ENCODE measurements at regions not wholly inside any gene's neighbourhood (a gene's known extent, or its start where the extent isn't known, plus 50 kb on each side); places are given as distances from the start of the nearest gene placed in this dataset.

DNA sequence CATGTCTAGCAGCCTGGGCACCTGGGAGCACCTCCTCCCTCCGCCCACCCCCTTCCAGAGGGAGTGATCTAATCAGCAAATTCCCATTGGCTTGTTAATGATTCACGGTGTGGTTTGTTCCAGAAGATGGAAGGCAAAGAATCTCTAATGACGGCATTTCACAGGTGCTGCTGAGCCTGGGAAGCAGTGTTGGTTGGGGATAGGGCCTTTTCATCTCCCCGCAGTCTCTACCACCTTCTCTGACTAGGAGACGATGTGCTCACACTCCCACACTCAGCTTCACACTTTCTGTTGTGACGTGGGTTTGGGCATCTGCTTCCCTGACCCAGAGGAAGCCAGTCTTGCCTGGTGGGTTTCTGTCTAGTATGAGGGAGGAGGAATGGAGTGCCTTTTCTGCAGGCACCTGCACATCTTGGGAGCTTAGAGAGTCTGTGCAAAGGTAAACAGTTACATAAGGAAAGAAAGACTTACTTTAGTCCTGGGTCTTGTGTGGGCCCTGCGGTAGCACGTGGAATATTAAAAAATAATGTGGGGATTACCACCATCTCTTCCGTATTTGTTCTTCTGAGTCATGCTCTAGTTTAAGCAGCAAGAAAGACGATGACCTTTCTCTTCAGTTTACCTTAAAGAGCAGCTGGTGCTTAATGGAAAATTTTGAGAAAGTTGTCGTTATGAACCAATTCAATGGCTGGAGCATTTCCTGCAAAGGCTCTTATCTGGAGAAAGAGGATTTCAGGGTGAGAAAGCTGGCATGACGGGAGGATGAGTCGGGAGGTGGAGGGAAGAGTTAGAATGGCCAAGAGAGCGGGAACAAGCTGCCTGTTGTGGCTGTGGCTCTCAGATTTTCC lies 70.6 kb upstream of the ARHGAP5 start:
- no peak for DNase-seq

DNA sequence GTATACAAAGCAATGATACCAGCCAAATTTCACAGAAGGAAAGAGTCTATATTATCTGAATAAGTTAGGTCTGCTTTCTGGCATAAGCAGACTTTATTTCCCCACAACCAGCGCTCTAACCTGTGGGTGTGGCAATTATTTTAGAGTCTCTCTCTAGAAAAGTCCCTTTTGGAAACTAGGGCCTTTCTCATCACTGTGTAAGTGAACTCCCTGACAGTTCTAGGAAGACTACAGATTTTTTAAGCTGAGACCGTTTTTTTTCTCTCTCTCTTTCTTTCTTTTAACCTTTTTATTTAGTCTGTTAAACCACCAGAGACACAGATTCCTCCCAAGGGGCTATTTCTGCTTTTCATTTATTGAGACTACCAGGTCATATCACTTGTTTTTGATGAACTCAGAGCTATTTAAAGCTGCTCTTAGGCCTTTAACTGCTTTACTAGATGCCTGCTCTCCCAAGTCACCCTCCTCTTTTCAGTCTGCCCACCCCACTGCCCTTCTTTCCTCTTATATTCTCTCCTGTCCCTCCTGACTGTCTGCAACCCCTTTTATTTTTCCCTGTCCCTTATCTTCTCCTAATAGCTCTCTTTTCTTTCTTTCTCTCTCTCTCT lies 69.2 kb upstream of the ARHGAP5 start:
- no peak for DNase-seq

DNA sequence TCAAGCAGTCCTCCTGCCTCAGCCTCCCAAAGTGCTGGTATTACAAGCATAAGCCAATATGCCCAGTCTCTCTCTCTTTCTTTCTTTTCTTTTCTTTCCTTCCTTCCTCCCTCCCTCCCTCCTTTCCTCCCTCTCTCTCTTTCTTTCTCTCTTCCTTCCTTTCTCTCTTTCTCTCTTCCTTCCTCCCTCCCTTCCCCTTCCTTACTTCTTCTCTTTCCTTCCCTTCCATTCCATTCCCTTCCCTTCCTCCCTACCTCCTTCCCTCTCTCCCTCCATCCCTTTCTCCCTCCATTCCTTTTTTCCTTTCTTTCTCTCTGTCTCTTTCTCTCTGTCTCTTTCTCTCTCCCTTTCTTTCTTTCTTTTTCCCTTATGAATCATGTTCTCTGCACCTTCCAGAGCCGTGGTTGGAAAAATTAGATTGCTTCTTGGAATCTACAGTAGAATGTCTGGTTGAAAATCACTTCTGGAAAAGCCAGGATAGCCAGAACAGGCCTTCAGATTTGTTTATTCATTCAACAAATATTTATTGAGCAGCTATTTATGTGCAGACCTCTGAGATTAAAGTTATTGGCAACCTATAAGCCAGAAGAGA lies 68.4 kb upstream of the ARHGAP5 start:
- DNase-seq, result no peak

DNA sequence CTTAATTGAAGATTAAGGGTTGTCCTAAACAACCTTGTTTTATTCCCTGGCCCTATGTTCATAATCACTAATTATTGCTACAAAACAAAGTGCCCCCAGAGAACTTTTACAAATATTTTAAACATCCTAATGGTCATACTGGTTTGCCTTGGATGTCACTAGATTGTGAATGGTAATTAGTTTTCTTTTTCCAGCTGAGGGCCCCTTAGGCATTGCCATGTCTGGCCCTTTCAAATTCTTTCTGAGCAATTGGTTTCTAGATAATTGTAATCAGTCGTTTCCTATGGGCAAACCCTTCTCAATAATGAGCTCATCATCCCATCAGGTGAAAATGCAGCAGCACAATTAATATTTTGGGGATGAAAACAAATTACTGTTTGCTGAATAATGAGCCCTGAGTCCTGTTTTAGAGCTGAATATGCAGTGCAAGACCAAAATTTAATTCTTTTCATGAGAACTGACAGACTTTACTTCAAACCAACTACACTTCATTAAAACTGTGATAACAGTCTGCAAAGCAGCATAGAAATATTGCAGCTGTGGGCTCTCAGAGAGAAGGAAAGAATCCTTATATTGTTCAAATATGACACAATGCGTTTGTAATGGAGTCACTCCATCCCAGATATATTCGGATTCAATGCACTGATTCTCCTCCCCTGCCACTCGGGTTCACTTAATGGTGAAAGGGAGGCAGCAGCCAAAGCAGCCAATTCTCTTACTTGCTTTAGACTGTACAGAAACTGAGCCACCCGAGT lies 67.7 kb upstream of the ARHGAP5 start:
- DNase-seq, result no peak

DNA sequence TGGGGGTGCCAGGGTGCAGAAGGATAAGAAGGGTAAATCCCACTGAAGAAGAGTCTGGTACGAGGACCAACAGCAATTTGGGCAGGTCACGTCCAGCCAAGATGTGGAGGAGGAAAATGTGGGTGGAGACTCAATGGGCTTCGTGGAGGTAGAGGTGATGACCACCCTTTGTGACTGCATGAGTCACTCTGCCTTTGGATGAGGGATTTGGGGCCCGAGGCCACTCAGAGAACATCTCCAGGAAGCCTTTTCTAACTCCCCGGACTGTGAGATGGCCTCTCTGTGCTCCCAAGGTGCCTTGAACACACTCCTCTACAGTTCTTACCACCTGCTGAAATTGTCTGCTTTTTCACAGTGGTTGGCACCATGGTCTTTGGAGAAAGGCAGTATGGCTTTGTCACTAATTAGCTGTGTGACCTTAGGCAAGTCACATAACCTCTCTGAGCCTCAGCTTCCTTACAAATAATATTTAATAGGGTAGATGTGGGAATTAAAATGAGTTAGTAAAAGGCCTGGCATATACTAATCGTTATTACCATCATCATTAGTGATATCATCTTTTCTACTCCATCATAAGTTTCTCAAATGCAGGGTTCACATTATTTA lies 67.0 kb upstream of the ARHGAP5 start:
- DNase-seq, result no peak

DNA sequence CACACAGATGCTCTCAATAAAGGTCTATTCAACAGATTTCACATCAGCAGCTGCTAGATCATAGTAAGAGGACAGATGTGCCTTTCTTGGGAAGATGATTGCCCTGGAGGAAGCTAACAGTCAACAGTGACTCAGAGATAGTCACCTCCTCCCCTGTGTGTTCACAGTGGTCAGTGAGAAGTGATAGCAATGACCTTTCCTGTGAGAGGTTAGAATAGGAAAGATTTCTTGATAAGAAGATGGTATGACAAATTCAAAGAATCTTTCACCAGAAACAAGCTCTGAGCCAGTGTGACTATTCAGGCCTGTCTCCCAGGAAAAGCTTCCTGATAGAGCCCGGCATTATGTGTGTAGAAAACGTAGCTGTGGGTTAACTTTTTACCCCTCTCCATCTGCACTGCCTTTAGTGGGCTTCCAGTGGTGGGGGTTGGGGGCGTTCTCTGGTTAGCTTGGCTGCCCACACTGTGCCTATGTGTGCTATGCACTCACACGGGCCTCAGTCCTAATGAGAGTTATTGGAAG lies 66.4 kb upstream of the ARHGAP5 start:
- no peak for DNase-seq

DNA sequence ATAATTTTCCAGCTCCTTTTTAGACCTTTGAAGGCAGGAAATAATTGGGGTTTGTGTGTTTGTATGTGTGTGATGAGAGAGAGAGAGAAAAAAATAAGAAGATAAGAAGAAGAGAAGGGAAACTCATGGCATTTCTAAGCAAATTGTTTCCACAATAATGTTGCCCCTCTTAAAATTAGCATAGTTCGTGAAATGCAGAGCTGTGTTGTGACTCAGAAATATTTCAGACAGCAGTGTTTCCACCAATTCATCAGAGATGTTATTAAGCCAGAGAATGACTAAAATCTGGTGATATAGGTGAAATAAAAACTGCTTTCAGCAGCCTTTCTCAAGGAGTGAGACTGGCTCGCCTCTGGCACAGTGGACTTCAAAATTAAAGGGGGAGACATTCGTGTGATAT lies 65.9 kb upstream of the ARHGAP5 start:
- no peak for DNase-seq

DNA sequence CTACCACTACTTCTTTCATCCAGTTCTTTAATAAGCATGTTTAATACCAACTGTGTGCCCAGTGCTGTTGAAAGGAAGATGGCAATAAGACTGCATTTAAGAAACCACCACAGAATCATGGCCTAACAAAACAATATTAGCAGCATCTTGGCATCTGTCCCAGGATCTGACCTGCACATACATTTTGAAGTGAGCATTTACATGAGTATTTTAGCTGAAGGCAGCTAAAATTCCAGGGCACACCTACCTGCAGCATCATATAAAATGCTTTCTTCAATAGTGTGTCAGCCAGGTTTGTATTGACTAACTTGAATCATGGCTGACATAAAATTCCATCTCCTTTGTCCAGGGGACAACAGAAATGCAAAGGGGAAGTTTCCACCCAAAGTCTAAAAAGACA lies 65.0 kb upstream of the ARHGAP5 start:
- no peak for DNase-seq

DNA sequence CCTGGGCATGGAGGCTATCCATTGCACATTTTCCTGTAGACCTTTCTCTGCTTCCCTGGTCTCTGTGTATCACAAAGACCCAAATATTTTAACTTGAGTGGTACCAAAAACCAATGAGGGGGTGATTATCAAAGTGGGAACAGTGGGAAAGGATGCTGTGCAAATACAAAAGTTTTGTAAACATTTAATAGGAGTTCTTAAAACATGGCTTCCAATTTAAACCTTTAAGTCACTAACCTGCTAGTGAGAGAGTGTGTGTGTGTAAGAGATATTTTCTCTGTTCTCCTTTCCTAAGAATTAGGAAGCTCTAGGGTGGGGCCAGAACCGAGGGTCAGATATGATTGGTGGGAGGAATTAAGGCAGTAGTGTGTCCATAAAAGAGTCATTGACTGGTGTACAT lies 64.5 kb upstream of the ARHGAP5 start:
- no peak for DNase-seq

DNA sequence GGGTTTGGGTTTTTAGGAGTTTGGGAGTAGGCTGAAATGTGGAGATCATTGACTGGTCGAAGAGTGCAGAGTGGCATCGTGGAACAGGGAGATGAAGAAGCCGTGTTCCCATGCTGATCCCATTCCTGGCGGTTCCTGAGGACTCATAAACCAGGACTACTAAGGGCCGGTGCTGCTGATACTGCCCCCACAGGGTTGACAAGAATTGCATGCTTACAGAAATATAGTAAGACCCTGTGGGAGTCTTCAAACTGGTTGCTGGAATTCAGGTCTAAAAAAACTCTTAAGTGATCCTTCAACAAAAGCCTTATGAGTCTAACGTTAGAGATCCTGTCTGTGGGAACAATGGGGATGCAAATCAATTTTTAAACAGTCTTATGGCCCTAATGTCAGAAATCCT lies 64.0 kb upstream of the ARHGAP5 start:
- DNase-seq, result no peak

DNA sequence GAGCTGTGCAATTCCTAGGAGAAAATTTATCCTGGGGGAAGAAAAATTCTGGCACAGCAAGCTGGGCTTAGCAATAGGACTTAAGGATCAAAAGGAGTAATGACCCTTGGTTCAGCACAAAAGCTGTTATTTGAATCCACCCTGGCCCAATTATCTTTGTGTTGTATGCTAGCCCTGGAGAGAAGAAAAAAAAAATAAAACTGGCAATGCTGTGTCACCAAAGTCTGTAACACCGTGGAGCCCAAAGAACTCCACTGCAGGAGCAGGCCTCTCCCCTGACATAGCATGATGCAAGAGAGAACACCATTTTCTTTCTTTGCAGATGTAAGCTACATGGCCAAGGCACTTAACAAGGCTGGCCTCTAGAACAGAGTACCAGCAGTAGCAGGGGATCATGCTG lies 63.0 kb upstream of the ARHGAP5 start:
- DNase-seq, result no peak

DNA sequence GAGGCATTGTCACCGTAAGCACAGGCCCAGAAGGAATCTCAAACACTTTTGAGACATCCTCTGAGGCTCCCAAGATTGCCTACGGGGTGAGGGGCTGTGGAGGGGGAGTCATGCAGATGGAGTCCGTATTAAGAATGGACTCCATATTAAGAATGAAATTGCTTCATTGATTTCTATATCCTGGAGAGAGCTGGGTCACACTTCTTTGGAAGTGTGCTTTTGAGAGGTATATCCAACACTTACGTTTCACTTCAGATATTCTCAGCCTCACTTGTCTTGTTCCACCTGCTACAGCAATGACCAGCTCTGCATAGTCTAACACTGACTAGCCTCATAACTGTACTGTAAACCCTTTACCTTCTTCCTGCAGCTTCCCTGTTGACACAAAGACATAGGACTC lies 62.6 kb upstream of the ARHGAP5 start:
- DNase-seq, result no peak

DNA sequence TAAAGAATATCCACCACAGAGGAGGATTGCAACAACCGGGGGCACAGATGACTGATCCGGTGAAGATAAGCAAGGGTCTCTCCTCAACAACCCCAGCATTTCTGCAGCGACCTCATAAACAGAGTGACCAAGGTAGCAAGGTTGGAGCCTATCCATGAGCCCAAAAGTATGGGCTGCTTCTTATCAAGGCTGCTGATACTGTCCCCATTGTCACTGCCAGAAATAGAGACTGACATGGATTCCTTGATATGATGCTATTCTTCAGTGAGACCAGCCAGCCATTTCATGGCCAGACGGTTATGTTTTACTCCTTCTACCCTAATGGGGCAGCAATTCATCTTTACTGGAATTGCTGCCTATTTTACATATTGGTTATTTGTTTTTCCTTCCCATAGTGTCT lies 61.9 kb upstream of the ARHGAP5 start:
- DNase-seq, result no peak

DNA sequence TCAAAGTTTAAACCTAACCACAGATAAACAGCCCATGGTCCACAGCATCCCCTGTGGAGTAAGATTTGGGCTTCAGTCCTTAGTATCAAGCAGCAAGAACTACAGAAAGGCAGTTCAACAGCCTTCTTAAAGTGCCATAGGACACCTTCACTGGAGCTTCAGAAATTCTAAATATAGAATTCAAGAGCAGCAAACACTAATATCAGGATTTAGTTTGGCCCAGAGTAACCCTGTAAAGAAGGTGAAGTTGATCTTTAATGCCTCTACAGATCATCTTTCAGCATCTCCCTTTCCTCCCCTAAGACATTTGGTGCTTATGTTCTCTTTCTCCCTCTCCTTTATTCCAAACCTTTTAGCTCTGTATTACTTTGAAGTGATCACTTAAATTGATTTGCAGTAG lies 59.5 kb upstream of the ARHGAP5 start:
- DNase-seq, result no peak

DNA sequence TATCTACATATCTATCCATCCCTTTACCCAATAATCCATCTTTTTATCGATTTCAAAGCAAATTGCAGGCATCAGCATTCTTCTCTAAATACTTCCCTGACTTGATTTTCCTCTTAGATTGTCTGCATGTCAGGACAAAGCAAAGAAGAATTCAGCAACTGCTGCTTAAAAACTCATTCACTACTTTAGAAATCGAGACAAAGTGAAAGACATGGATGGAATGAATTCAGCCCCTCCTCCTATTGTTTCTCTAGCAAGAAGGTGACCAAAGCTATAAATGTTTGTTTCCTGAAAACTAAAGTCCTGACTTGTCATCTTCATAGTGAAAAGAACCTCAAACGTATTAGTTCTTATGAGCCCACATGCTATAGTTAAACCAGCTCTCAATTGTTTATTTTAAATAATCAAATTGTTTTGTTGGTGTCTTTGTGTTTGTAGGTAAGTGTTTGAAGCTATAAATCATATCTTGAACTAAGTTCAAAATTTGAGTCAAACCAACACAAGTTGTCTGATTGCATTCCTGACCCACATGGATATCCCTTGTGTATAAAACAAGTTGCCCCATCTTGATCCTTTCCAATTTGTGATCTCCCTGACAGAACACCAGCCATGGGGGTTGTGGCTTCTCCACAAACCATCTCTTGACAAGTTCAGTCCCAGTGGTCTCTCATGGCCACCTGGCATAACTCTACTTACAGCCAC lies 58.6 kb upstream of the ARHGAP5 start:
- DNase-seq, result no peak

DNA sequence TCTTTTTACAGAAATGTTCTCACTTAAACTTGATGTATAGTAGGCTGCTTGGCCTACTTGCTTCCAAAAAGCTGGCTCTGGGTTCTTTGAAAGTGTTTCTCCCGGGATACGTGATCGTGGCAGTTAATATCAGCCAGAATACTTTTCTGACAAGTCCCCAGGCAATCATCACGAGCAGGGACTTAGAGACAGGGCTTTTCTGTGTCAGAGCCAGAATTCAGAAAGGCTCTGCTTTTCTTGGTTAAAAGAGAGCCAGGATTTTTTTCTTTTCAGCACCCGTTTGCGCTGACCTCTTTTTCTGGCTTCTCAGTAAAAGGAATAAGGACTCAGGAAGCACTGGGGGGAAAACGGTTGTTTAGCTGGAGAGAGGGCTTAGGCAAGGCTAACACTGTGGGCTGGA lies 57.8 kb upstream of the ARHGAP5 start:
- DNase-seq, result no peak

DNA sequence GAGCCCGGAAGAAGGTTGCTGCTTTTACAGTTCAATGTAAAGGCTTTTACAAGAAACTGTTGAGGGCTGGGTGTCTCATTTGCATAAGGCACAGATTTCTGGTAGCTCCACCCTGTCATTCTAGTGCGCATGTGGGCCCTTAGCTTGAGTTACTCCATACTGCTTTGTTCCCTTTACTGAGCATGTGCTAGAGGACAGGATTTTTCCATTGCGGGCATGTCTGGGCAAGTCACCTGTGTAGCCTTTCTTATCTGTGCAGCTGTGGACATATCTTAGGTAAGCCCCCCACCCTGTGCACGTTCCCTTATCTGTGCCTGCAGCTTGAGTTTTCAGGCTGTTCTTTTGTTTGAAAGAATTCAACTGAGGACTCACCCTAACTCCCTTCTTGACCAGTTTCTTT lies 56.2 kb upstream of the ARHGAP5 start:
- no peak for DNase-seq

DNA sequence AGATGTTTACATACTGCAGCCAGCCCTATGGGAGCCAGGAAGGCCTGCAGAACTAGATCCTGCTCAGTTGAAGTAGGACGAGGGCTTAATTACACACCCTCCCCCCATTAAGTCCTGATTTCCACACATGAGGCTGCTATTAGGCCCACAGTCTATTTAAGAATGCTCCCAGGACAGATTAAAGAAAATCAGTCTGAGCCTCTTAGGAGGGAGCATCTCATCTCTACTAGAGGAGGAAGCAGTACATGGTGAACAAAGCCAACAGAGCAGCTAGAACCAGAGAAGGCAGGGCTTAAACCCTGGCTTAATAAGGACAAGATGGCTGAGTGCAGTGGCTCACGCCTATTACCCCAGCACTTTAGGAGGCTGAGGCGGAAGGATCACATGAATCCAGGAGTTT lies 55.8 kb upstream of the ARHGAP5 start:
- DNase-seq, result no peak

DNA sequence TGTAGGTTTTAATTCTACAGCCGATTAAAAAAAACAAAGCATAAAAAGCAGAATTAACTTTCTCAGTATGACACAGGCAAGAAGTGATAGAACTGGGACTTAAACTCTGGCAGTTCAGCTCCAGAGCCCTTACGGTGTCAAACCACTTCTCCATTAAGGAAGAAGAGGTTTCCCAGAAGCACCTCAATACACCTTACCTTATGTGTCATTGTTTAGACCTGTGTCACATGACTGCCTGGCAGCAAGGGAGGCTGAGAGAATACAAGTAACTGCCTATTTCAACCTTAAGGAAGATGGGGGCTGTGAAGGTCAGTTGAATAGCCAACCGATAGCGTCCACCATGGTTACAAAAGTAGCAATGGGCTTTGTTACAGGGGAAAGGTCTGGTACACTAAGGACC lies 54.6 kb upstream of the ARHGAP5 start:
- DNase-seq, result no peak

DNA sequence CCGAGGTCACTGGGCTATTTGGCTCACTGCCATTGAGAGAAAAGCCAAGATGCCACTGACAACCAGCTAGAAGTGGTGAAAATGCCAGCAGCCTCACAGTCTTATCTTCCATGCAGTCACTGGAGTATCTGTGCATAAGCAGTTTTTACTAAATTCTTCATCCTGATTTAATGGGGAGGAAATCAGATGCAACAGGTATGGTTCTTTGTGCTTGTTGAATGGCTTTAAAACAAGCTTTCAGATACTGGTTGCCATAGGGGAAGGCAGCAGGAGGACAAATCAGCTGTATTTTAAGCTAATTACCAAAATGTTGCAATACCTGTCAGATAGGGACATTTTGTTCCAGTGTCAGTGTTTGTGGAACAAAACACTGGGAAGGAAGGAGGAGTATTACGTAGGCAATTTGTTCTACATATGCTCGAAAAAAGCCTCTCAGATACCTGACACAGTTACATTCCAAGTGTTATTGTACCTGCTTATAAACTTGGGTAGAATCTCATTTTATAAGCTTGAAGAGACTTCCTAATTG lies 54.1 kb upstream of the ARHGAP5 start:
- DNase-seq, result no peak

DNA sequence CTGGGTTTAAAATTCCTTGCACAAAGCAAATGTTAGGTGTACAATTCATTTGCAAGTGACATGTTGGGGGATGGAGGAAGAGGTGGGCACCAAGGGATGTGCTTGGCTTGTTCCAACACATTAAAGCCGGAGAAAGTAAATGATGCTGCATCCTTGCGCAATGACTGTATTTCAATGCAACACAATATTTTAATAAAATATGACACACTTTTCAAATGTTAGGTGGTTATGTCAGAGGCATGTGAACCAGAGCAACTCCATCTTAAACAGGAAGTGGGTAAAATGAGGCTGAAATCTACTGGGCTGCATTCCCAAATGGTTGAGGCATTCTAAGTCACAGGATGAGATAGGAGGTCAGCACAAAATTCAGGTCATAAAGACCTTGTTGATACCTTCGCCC lies 53.6 kb upstream of the ARHGAP5 start:
- DNase-seq, result no peak

Data from femur (tissue), 1 donor.